Upper lobe of right lung (tissue), 1 donor: ENCODE measurements at regions not wholly inside any gene's neighbourhood (a gene's known extent, or its start where the extent isn't known, plus 50 kb on each side); places are given as distances from the start of the nearest gene placed in this dataset.

Experiments used
- ATAC-seq: fragments of 200-7000 bp; cut with Tn5 transposase; one replicate; pipeline ENCODE4 v1.9.1; 2020; ENCODE audit warnings: mild to moderate bottlenecking, moderate library complexity
- DNase-seq: peaks from one replicate; pipeline ENCODE4 v3.0.0-alpha.2; 2020
- H3K27ac ChIP-seq: fragments of 200-600 bp; one replicate; pipeline ENCODE4 v1.8.0; 2022
- H3K27me3 ChIP-seq: fragments of 200-600 bp; one replicate; pipeline ENCODE4 v1.8.0; 2022; ENCODE audit warnings: mild to moderate bottlenecking
- H3K36me3 ChIP-seq: fragments of 200-600 bp; one replicate; pipeline ENCODE4 v1.8.0; 2022
- H3K4me1 ChIP-seq: fragments of 200-600 bp; one replicate; pipeline ENCODE4 v1.8.0; 2022
- H3K4me3 ChIP-seq: fragments of 200-600 bp; one replicate; pipeline ENCODE4 v1.8.0; 2022; ENCODE audit warnings: mild to moderate bottlenecking
- H3K9me3 ChIP-seq: fragments of 200-600 bp; one replicate; pipeline ENCODE4 v1.8.0; 2022
- CTCF ChIP-seq: fragments of 200-600 bp; IDR thresholded peaks from one replicate; pipeline ENCODE4 v1.8.0; 2022; ENCODE audit warnings: antibody characterized with exemption
- intact Hi-C: fragments of 100-400 bp; cut with DNase I; formaldehyde crosslinking; loops from one replicate; pipeline ENCODE4 v1.11.0; 2022
- donor health status: DM: no; HTN: yes; CAD: no; lungs with severe emphysema.

- no peaks in the 10 kb centered on the region for H3K9me3 ChIP-seq
- no peak overlapping the region for H3K4me3 ChIP-seq
- H3K4me1 ChIP-seq, result no peaks in the 10 kb centered on the region
- no peak for DNase-seq
- TF ChIP-seq CTCF, result no peak
- no peak overlapping the region for H3K27ac ChIP-seq
- no peaks in the 10 kb centered on the region for H3K27me3 ChIP-seq
- H3K36me3 ChIP-seq, result no peaks in the 10 kb centered on the region
- intact Hi-C loops, result no loop called here
- ATAC-seq, result no peak
Measured at GRCh38 chr20:61170496-61171320, 81.4 kb upstream of the CDH4 start.

- DNase-seq (no peak), ATAC-seq (no peak)
- Histone ChIP-seq H3K36me3 (no peaks in the 10 kb centered on the region), H3K4me1 (no peaks in the 10 kb centered on the region), H3K27ac (no peak overlapping the region), H3K9me3 (no peaks in the 10 kb centered on the region), H3K4me3 (no peak overlapping the region), H3K27me3 (no peaks in the 10 kb centered on the region)
- intact Hi-C loops, result no loop called here
- no peak for TF ChIP-seq CTCF
Measured at GRCh38 chr20:61173267-61173666, 78.8 kb upstream of the CDH4 start.

- no peak for TF ChIP-seq CTCF
- intact Hi-C loops, result no loop called here
- ATAC-seq (no peak), DNase-seq (no peak)
- no peaks in the 10 kb centered on the region for H3K4me1 ChIP-seq
- H3K9me3 ChIP-seq, result no peaks in the 10 kb centered on the region
- no peak overlapping the region for H3K27ac ChIP-seq
- H3K4me3 ChIP-seq, result no peak overlapping the region
- no peaks in the 10 kb centered on the region for H3K27me3 ChIP-seq
- no peaks in the 10 kb centered on the region for H3K36me3 ChIP-seq
Measured at GRCh38 chr20:61173961-61174725, 77.9 kb upstream of the CDH4 start.

- TF ChIP-seq CTCF, result no peak
- Histone ChIP-seq H3K9me3 (no peaks in the 10 kb centered on the region), H3K4me3 (no peak overlapping the region), H3K4me1 (no peaks in the 10 kb centered on the region), H3K27me3 (no peaks in the 10 kb centered on the region), H3K36me3 (no peaks in the 10 kb centered on the region), H3K27ac (no peak overlapping the region)
- intact Hi-C loops, result no loop called here
- no peak for DNase-seq
- ATAC-seq, result no peak
Measured at GRCh38 chr20:61176874-61177273, 75.2 kb upstream of the CDH4 start.

GRCh38 chr20:61178551-61179071 is 73.5 kb upstream of the CDH4 start:
- no peak for TF ChIP-seq CTCF
- H3K27ac ChIP-seq, result no peak overlapping the region
- no peak for ATAC-seq
- no peaks in the 10 kb centered on the region for H3K9me3 ChIP-seq
- intact Hi-C loops, result no loop called here
- H3K27me3 ChIP-seq, result no peaks in the 10 kb centered on the region
- no peak overlapping the region for H3K4me3 ChIP-seq
- no peaks in the 10 kb centered on the region for H3K4me1 ChIP-seq
- no peak for DNase-seq
- H3K36me3 ChIP-seq, result no peaks in the 10 kb centered on the region
